Stimulated activated memory B cell treated with anti-CD40 and anti-IgM and Interleukin-4, amounts not matched to agents 10 μg/mL and 1 μg/mL and 100 μg/mL, for 72 hours (primary cell): ENCODE measurements at regions not wholly inside any gene's neighbourhood (a gene's known extent, or its start where the extent isn't known, plus 50 kb on each side); places are given as distances from the start of the nearest gene placed in this dataset.
"Not testable (repeated sequence)": the region's sequence is repeated elsewhere in the genome, so short reads cannot be mapped to it uniquely, and the experiment has no call there.

ENCODE experiments used
- ATAC-seq: fragments of 150-1000 bp; cut with Tn5 transposase; 2 replicates; pipeline ENCODE4 v1.10.0; 2021
- H3K27ac Mint-ChIP-seq: one replicate; pipeline ENCODE4 v1.8.0; 2022; ENCODE audit warnings: mild to moderate bottlenecking, mixed read lengths
- H3K27me3 Mint-ChIP-seq: one replicate; pipeline ENCODE4 v1.8.0; 2022; ENCODE audit warnings: mixed read lengths
- H3K36me3 Mint-ChIP-seq: one replicate; pipeline ENCODE4 v1.8.0; 2022; ENCODE audit warnings: mixed read lengths
- H3K4me1 Mint-ChIP-seq: one replicate; pipeline ENCODE4 v1.8.0; 2022; ENCODE audit warnings: mixed read lengths
- H3K4me3 Mint-ChIP-seq: one replicate; pipeline ENCODE4 v1.8.0; 2022; ENCODE audit warnings: mild to moderate bottlenecking, moderate library complexity, mixed read lengths
- H3K9me3 Mint-ChIP-seq: one replicate; pipeline ENCODE4 v1.8.0; 2022; ENCODE audit warnings: mixed read lengths

- H3K4me3 Mint-ChIP-seq, H3K27me3 Mint-ChIP-seq, H3K27ac Mint-ChIP-seq, H3K9me3 Mint-ChIP-seq, H3K36me3 Mint-ChIP-seq, ATAC-seq, H3K4me1 Mint-ChIP-seq: not testable (repeated sequence)
Measured at GRCh38 chr2:82175210-82175609, 1870.7 kb upstream of the LRRTM1 start.

- Mint-ChIP-seq H3K36me3 (no peaks in the 10 kb centered on the region), H3K27ac (no peak overlapping the region), H3K9me3 (peaks cover 8% of the 10 kb centered on the region), H3K4me3 (no peak overlapping the region), H3K4me1 (no peaks in the 10 kb centered on the region), H3K27me3 (no peaks in the 10 kb centered on the region)
- no peak for ATAC-seq
Measured at GRCh38 chr2:82172483-82172882, 1867.9 kb upstream of the LRRTM1 start.

- no peak overlapping the region for H3K4me3 Mint-ChIP-seq
- H3K27me3 Mint-ChIP-seq, result no peaks in the 10 kb centered on the region
- no peak overlapping the region for H3K27ac Mint-ChIP-seq
- H3K9me3 Mint-ChIP-seq, result peaks cover 4% of the 10 kb centered on the region
- ATAC-seq, result no peak
- no peaks in the 10 kb centered on the region for H3K36me3 Mint-ChIP-seq
- H3K4me1 Mint-ChIP-seq, result no peaks in the 10 kb centered on the region
Measured at GRCh38 chr2:82169379-82169778, 1864.8 kb upstream of the LRRTM1 start.

GRCh38 chr2:82165377-82165776, 1860.8 kb upstream of the LRRTM1 start:
- H3K27me3 Mint-ChIP-seq, result no peaks in the 10 kb centered on the region
- ATAC-seq, result no peak
- H3K27ac Mint-ChIP-seq, result no peak overlapping the region

GRCh38 chr2:82158150-82158549, 1853.6 kb upstream of the LRRTM1 start:
- Mint-ChIP-seq H3K27ac (no peak overlapping the region), H3K9me3 (peaks cover 2% of the 10 kb centered on the region)
- ATAC-seq, result no peak

More at GRCh38 chr2:82165377-82165776, 1860.8 kb upstream of the LRRTM1 start:
- Mint-ChIP-seq H3K4me1 (no peaks in the 10 kb centered on the region), H3K36me3 (no peaks in the 10 kb centered on the region), H3K4me3 (no peak overlapping the region), H3K9me3 (peaks cover 2% of the 10 kb centered on the region)

GRCh38 chr2:82155469-82155868, 1850.9 kb upstream of the LRRTM1 start:
- H3K27me3 Mint-ChIP-seq, result no peaks in the 10 kb centered on the region
- no peaks in the 10 kb centered on the region for H3K4me1 Mint-ChIP-seq
- no peak overlapping the region for H3K4me3 Mint-ChIP-seq
- H3K27ac Mint-ChIP-seq, result no peak overlapping the region
- no peak for ATAC-seq
- H3K9me3 Mint-ChIP-seq, result peaks cover 3% of the 10 kb centered on the region
- no peaks in the 10 kb centered on the region for H3K36me3 Mint-ChIP-seq

More at GRCh38 chr2:82158150-82158549, 1853.6 kb upstream of the LRRTM1 start:
- Mint-ChIP-seq H3K4me3 (no peak overlapping the region), H3K36me3 (no peaks in the 10 kb centered on the region), H3K27me3 (no peaks in the 10 kb centered on the region), H3K4me1 (no peaks in the 10 kb centered on the region)

GRCh38 chr2:82143343-82143742, 1838.8 kb upstream of the LRRTM1 start:
- ATAC-seq, result no peak
- Mint-ChIP-seq H3K9me3 (peaks cover 19% of the 10 kb centered on the region), H3K27ac (no peak overlapping the region), H3K36me3 (no peaks in the 10 kb centered on the region), H3K4me3 (no peak overlapping the region), H3K4me1 (no peaks in the 10 kb centered on the region), H3K27me3 (no peaks in the 10 kb centered on the region)

GRCh38 chr2:82139979-82140611, 1835.5 kb upstream of the LRRTM1 start:
- no peak for ATAC-seq
- Mint-ChIP-seq H3K4me1 (no peaks in the 10 kb centered on the region), H3K4me3 (no peak overlapping the region), H3K27ac (no peak overlapping the region), H3K36me3 (no peaks in the 10 kb centered on the region), H3K27me3 (no peaks in the 10 kb centered on the region), H3K9me3 (peaks cover 15% of the 10 kb centered on the region)

- H3K27ac Mint-ChIP-seq, result no peak overlapping the region
- no peaks in the 10 kb centered on the region for H3K36me3 Mint-ChIP-seq
- no peaks in the 10 kb centered on the region for H3K4me1 Mint-ChIP-seq
- no peak for ATAC-seq
- peaks cover 11% of the 10 kb centered on the region for H3K9me3 Mint-ChIP-seq
- H3K4me3 Mint-ChIP-seq, result no peak overlapping the region
- H3K27me3 Mint-ChIP-seq, result no peaks in the 10 kb centered on the region
Measured at GRCh38 chr2:82137441-82137840, 1832.9 kb upstream of the LRRTM1 start.

- H3K27me3 Mint-ChIP-seq, result no peaks in the 10 kb centered on the region
- H3K36me3 Mint-ChIP-seq, result no peaks in the 10 kb centered on the region
- H3K4me3 Mint-ChIP-seq, result no peak overlapping the region
- H3K27ac Mint-ChIP-seq, result no peak overlapping the region
- ATAC-seq, result no peak
- peaks cover 6% of the 10 kb centered on the region for H3K9me3 Mint-ChIP-seq
- no peaks in the 10 kb centered on the region for H3K4me1 Mint-ChIP-seq
Measured at GRCh38 chr2:82128051-82128450, 1823.5 kb upstream of the LRRTM1 start.

- Mint-ChIP-seq H3K27me3 (no peaks in the 10 kb centered on the region), H3K9me3 (peaks cover 6% of the 10 kb centered on the region), H3K4me1 (no peaks in the 10 kb centered on the region), H3K27ac (no peak overlapping the region), H3K36me3 (no peaks in the 10 kb centered on the region), H3K4me3 (no peak overlapping the region)
- ATAC-seq, result no peak
Measured at GRCh38 chr2:82124629-82125028, 1820.1 kb upstream of the LRRTM1 start.

- no peak overlapping the region for H3K27ac Mint-ChIP-seq
- no peak for ATAC-seq
- no peaks in the 10 kb centered on the region for H3K4me1 Mint-ChIP-seq
- no peak overlapping the region for H3K4me3 Mint-ChIP-seq
- H3K27me3 Mint-ChIP-seq, result no peaks in the 10 kb centered on the region
- H3K36me3 Mint-ChIP-seq, result no peaks in the 10 kb centered on the region
- peaks cover 4% of the 10 kb centered on the region for H3K9me3 Mint-ChIP-seq
Measured at GRCh38 chr2:82120654-82121053, 1816.1 kb upstream of the LRRTM1 start.

- no peaks in the 10 kb centered on the region for H3K4me1 Mint-ChIP-seq
- no peak overlapping the region for H3K27ac Mint-ChIP-seq
- H3K27me3 Mint-ChIP-seq, result no peaks in the 10 kb centered on the region
- H3K9me3 Mint-ChIP-seq, result peaks cover 7% of the 10 kb centered on the region
- no peak overlapping the region for H3K4me3 Mint-ChIP-seq
- ATAC-seq, result no peak
- no peaks in the 10 kb centered on the region for H3K36me3 Mint-ChIP-seq
Measured at GRCh38 chr2:82120115-82120514, 1815.6 kb upstream of the LRRTM1 start.

- no peak overlapping the region for H3K4me3 Mint-ChIP-seq
- peaks cover 5% of the 10 kb centered on the region for H3K9me3 Mint-ChIP-seq
- no peak for ATAC-seq
- no peaks in the 10 kb centered on the region for H3K36me3 Mint-ChIP-seq
- no peaks in the 10 kb centered on the region for H3K4me1 Mint-ChIP-seq
- H3K27me3 Mint-ChIP-seq, result no peaks in the 10 kb centered on the region
- no peak overlapping the region for H3K27ac Mint-ChIP-seq
Measured at GRCh38 chr2:82109418-82109817, 1804.9 kb upstream of the LRRTM1 start.

GRCh38 chr2:82098617-82099016, 1794.1 kb upstream of the LRRTM1 start:
- Mint-ChIP-seq H3K4me1 (no peaks in the 10 kb centered on the region), H3K27ac (no peak overlapping the region), H3K27me3 (no peaks in the 10 kb centered on the region), H3K4me3 (no peak overlapping the region), H3K36me3 (no peaks in the 10 kb centered on the region), H3K9me3 (no peaks in the 10 kb centered on the region)
- no peak for ATAC-seq

GRCh38 chr2:82089518-82089917, 1785.0 kb upstream of the LRRTM1 start:
- Mint-ChIP-seq H3K4me3 (no peak overlapping the region), H3K27me3 (no peaks in the 10 kb centered on the region), H3K36me3 (no peaks in the 10 kb centered on the region), H3K4me1 (no peaks in the 10 kb centered on the region), H3K9me3 (peaks cover 11% of the 10 kb centered on the region), H3K27ac (no peak overlapping the region)
- ATAC-seq, result no peak
